NB4 (cell line): ENCODE measurements at regions not wholly inside any gene's neighbourhood (a gene's known extent, or its start where the extent isn't known, plus 50 kb on each side); places are given as distances from the start of the nearest gene placed in this dataset.

Experiments used
- DNase-seq: peaks from one replicate; pipeline ENCODE4 v3.0.0; 2010; ENCODE audit warnings: low read depth
- H3K4me3 ChIP-seq: one replicate; pipeline ENCODE4 v1.5.1; 2011; ENCODE audit warnings: mild to moderate bottlenecking, low read depth, low read length, moderate library complexity
- CTCF ChIP-seq: IDR thresholded peaks from one replicate; pipeline ENCODE4 v1.5.1; 2012; ENCODE audit warnings: low read depth, low read length
- MAX ChIP-seq: IDR thresholded peaks from 2 replicates; pipeline ENCODE4 v1.6.1; 2011; ENCODE audit warnings: low read depth, low read length
- MYC ChIP-seq: IDR thresholded peaks from 2 replicates; pipeline ENCODE4 v1.6.1; 2011; ENCODE audit warnings: low read depth, low read length
- POLR2A ChIP-seq: IDR thresholded peaks from 2 replicates; pipeline ENCODE4 v1.6.1; 2011; ENCODE audit warnings: mild to moderate bottlenecking; ENCODE audit not compliant: insufficient read length; ENCODE audit errors: extremely low read depth

GRCh38 chr19:31071136-31071855 is 277.9 kb downstream of the TSHZ3 start:
- TF ChIP-seq MYC = no peak
- no peak for DNase-seq
- no peak overlapping the region for H3K4me3 ChIP-seq

GRCh38 chr19:31070146-31071065 is 278.8 kb downstream of the TSHZ3 start:
- DNase-seq = no peak
- no peak overlapping the region for H3K4me3 ChIP-seq
- no peak for TF ChIP-seq POLR2A
- no peak for TF ChIP-seq MYC
- no peak for TF ChIP-seq MAX
- TF ChIP-seq CTCF = no peak

- TF ChIP-seq MYC (no peak), MAX (no peak)
- H3K4me3 ChIP-seq = no peak overlapping the region
- DNase-seq = no peak
Measured at GRCh38 chr19:31068268-31068667, 281.0 kb downstream of the TSHZ3 start.

GRCh38 chr19:31066385-31066784 is 282.9 kb downstream of the TSHZ3 start:
- no peak for DNase-seq
- no peak overlapping the region for H3K4me3 ChIP-seq
- no peak for TF ChIP-seq MAX

- no peak for TF ChIP-seq MAX
- DNase-seq = no peak
- no peak overlapping the region for H3K4me3 ChIP-seq
Measured at GRCh38 chr19:31064491-31064890, 284.7 kb downstream of the TSHZ3 start.

- no peak for DNase-seq
- TF ChIP-seq MYC (no peak), POLR2A (no peak), CTCF (no peak), MAX (no peak)
- no peak overlapping the region for H3K4me3 ChIP-seq
Measured at GRCh38 chr19:31058676-31059340, 290.4 kb downstream of the TSHZ3 start.

GRCh38 chr19:31057476-31057875 is 291.8 kb downstream of the TSHZ3 start:
- no peak for TF ChIP-seq CTCF
- no peak for TF ChIP-seq MAX
- no peak for TF ChIP-seq POLR2A
- TF ChIP-seq MYC = no peak
- no peak for DNase-seq
- no peak overlapping the region for H3K4me3 ChIP-seq
